HG03025 (cell line): ENCODE measurements at regions not wholly inside any gene's neighbourhood (a gene's known extent, or its start where the extent isn't known, plus 50 kb on each side); places are given as distances from the start of the nearest gene placed in this dataset.
"Not testable (repeated sequence)": the region's sequence is repeated elsewhere in the genome, so short reads cannot be mapped to it uniquely, and the experiment has no call there.

Source experiments
- ATAC-seq: cut with Tn5 transposase; IDR thresholded peaks from one replicate; pipeline ENCODE4 v1.9.1; 2021; ENCODE audit warnings: mild to moderate bottlenecking, moderate library complexity; ENCODE audit not compliant: unreplicated experiment, low FRiP score

GRCh38 chr1:206311611-206312273 lies 108.4 kb downstream of the SRGAP2 start:
- not testable (repeated sequence) for ATAC-seq

- ATAC-seq, result not testable (repeated sequence)
Measured at GRCh38 chr1:206312274-206312665, 108.9 kb downstream of the SRGAP2 start.

GRCh38 chr1:206314951-206315636 lies 111.8 kb downstream of the SRGAP2 start:
- ATAC-seq, result not testable (repeated sequence)

- not testable (repeated sequence) for ATAC-seq
Measured at GRCh38 chr1:206316901-206317300, 113.6 kb downstream of the SRGAP2 start.

GRCh38 chr1:206317878-206318514 lies 114.7 kb downstream of the SRGAP2 start:
- ATAC-seq, result not testable (repeated sequence)

- not testable (repeated sequence) for ATAC-seq
Measured at GRCh38 chr1:206320227-206320626, 116.9 kb downstream of the SRGAP2 start.

GRCh38 chr1:206326159-206326939 lies 123.0 kb downstream of the SRGAP2 start:
- ATAC-seq, result not testable (repeated sequence)

GRCh38 chr1:206331597-206331996 lies 128.3 kb downstream of the SRGAP2 start:
- ATAC-seq, result not testable (repeated sequence)

GRCh38 chr1:206333316-206333715 lies 130.0 kb downstream of the SRGAP2 start:
- not testable (repeated sequence) for ATAC-seq

GRCh38 chr1:206333897-206334296 lies 130.6 kb downstream of the SRGAP2 start:
- not testable (repeated sequence) for ATAC-seq

GRCh38 chr1:206334481-206334880 lies 131.1 kb downstream of the SRGAP2 start:
- not testable (repeated sequence) for ATAC-seq

- not testable (repeated sequence) for ATAC-seq
Measured at GRCh38 chr1:206335162-206335561, 131.8 kb downstream of the SRGAP2 start.

GRCh38 chr1:206335875-206336846 lies 132.8 kb downstream of the SRGAP2 start:
- ATAC-seq, result not testable (repeated sequence)

GRCh38 chr1:206337024-206337423 lies 133.3 kb upstream of the IKBKE start:
- not testable (repeated sequence) for ATAC-seq

GRCh38 chr1:206350493-206351275 lies 119.6 kb upstream of the IKBKE start:
- not testable (repeated sequence) for ATAC-seq

GRCh38 chr1:206351276-206352052 lies 118.8 kb upstream of the IKBKE start:
- not testable (repeated sequence) for ATAC-seq

- not testable (repeated sequence) for ATAC-seq
Measured at GRCh38 chr1:206356310-206356709, 114.0 kb upstream of the IKBKE start.

GRCh38 chr1:206357962-206358361 lies 112.3 kb upstream of the IKBKE start:
- not testable (repeated sequence) for ATAC-seq
